ENCODE measurements at regions not wholly inside any gene's neighbourhood (a gene's known extent, or its start where the extent isn't known, plus 50 kb on each side); places are given as distances from the start of the nearest gene placed in this dataset.

DNA sequence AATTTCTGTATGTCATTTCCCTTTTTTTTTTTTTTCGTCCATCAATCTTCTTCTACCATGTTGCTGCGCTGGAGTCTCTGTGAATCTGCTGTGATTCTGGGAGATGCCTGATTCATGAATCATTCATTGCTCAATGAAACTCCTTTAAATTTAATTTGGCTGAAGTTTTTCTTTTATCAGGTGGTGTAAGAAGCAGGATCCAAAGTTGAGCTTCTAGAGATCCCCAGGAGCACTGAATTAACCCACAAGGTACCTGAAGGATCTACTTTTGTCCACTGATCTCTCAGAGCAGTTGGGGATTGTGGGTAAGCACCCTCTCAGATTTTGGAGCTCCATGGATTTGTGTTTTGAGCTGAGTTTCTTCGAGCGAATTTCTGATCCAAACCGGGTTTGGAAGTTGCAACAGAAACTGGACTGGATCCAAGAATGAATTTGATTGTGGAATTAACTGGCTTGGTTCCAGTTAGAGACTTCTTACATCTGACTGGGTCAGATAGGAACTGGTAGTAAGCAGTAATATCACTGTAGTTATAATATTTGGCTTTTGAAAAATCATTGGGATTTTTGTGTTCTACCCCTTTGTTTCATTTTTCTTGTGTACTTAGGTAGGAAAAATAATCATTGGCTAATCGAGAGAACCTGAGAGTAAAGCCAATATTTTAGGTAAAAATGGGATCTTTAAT lies 447.8 kb upstream of the TOM1L1 start:
- no peaks in the 10 kb centered on the region for H3K36me3 ChIP-seq (ENCODE audit: control insufficient read depth in 4 of 4, insufficient read depth in 3 of 4, low read depth in 1 of 4, low read length in 3 of 4)
- no peaks in the 10 kb centered on the region for H3K27me3 ChIP-seq (ENCODE audit: control insufficient read depth in 4 of 4, insufficient read depth in 4 of 4, low read length in 3 of 4)
- H3K27ac ChIP-seq (ENCODE audit: low read depth in 1 of 2, low read length in 2 of 2) = no peak overlapping the region
- no peaks in the 10 kb centered on the region for H3K4me1 ChIP-seq (ENCODE audit: control insufficient read depth in 4 of 4, insufficient read depth in 4 of 4, low read length in 3 of 4)
- no peak overlapping the region for H3K4me3 ChIP-seq (ENCODE audit: low read depth in 1 of 3, low read length in 3 of 3)
- H3K9me3 ChIP-seq (ENCODE audit: control insufficient read depth in 4 of 4, low read length in 3 of 4) = peaks cover 0 to 10% (median 0%) of the 10 kb centered on the region in 4 donors
- TF ChIP-seq, protein P1, sequence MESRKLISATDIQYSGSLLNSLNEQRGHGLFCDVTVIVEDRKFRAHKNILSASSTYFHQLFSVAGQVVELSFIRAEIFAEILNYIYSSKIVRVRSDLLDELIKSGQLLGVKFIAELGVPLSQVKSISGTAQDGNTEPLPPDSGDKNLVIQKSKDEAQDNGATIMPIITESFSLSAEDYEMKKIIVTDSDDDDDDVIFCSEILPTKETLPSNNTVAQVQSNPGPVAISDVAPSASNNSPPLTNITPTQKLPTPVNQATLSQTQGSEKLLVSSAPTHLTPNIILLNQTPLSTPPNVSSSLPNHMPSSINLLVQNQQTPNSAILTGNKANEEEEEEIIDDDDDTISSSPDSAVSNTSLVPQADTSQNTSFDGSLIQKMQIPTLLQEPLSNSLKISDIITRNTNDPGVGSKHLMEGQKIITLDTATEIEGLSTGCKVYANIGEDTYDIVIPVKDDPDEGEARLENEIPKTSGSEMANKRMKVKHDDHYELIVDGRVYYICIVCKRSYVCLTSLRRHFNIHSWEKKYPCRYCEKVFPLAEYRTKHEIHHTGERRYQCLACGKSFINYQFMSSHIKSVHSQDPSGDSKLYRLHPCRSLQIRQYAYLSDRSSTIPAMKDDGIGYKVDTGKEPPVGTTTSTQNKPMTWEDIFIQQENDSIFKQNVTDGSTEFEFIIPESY (IDR thresholded peaks at IDR 0.05) = no peak
- TF ChIP-seq HNF4A (conservative IDR thresholded peaks at IDR 0.05) (no peak), SP1 (IDR thresholded peaks at IDR 0.05) (no peak), TAF1 (conservative IDR thresholded peaks at IDR 0.05) (no peak), GABPA (IDR thresholded peaks at IDR 0.05 in 1 of 2, conservative IDR thresholded peaks at IDR 0.05 in 1 of 2) (no peak), RAD21 (IDR thresholded peaks at IDR 0.05) (no peak), YY1 (IDR thresholded peaks at IDR 0.05) (no peak), FOXA1 (IDR thresholded peaks at IDR 0.05) (no peak), RXRA (IDR thresholded peaks at IDR 0.05) (no peak), FOXA2 (IDR thresholded peaks at IDR 0.05) (no peak), JUND (IDR thresholded peaks at IDR 0.05) (no peak), HNF4G (IDR thresholded peaks at IDR 0.05) (no peak)
- TF ChIP-seq, protein P2, sequence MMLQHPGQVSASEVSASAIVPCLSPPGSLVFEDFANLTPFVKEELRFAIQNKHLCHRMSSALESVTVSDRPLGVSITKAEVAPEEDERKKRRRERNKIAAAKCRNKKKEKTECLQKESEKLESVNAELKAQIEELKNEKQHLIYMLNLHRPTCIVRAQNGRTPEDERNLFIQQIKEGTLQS (IDR thresholded peaks at IDR 0.05) = no peak
- TF ChIP-seq, protein P3, sequence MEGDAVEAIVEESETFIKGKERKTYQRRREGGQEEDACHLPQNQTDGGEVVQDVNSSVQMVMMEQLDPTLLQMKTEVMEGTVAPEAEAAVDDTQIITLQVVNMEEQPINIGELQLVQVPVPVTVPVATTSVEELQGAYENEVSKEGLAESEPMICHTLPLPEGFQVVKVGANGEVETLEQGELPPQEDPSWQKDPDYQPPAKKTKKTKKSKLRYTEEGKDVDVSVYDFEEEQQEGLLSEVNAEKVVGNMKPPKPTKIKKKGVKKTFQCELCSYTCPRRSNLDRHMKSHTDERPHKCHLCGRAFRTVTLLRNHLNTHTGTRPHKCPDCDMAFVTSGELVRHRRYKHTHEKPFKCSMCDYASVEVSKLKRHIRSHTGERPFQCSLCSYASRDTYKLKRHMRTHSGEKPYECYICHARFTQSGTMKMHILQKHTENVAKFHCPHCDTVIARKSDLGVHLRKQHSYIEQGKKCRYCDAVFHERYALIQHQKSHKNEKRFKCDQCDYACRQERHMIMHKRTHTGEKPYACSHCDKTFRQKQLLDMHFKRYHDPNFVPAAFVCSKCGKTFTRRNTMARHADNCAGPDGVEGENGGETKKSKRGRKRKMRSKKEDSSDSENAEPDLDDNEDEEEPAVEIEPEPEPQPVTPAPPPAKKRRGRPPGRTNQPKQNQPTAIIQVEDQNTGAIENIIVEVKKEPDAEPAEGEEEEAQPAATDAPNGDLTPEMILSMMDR (IDR thresholded peaks at IDR 0.05; ENCODE audit: low read depth, low read length, missing input control) = no peak
- TF ChIP-seq, protein P4, sequence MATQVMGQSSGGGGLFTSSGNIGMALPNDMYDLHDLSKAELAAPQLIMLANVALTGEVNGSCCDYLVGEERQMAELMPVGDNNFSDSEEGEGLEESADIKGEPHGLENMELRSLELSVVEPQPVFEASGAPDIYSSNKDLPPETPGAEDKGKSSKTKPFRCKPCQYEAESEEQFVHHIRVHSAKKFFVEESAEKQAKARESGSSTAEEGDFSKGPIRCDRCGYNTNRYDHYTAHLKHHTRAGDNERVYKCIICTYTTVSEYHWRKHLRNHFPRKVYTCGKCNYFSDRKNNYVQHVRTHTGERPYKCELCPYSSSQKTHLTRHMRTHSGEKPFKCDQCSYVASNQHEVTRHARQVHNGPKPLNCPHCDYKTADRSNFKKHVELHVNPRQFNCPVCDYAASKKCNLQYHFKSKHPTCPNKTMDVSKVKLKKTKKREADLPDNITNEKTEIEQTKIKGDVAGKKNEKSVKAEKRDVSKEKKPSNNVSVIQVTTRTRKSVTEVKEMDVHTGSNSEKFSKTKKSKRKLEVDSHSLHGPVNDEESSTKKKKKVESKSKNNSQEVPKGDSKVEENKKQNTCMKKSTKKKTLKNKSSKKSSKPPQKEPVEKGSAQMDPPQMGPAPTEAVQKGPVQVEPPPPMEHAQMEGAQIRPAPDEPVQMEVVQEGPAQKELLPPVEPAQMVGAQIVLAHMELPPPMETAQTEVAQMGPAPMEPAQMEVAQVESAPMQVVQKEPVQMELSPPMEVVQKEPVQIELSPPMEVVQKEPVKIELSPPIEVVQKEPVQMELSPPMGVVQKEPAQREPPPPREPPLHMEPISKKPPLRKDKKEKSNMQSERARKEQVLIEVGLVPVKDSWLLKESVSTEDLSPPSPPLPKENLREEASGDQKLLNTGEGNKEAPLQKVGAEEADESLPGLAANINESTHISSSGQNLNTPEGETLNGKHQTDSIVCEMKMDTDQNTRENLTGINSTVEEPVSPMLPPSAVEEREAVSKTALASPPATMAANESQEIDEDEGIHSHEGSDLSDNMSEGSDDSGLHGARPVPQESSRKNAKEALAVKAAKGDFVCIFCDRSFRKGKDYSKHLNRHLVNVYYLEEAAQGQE (IDR thresholded peaks at IDR 0.05) = no peak
- TF ChIP-seq, protein P5, sequence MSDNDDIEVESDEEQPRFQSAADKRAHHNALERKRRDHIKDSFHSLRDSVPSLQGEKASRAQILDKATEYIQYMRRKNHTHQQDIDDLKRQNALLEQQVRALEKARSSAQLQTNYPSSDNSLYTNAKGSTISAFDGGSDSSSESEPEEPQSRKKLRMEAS (IDR thresholded peaks at IDR 0.05) = no peak
- no peak for DNase-seq (ENCODE audit: low spot score)
- 74% methylated on average over 6 of the region's 6 CpGs for WGBS
- H3K9ac ChIP-seq (ENCODE audit: low read depth in 1 of 2, low read length in 2 of 2) = no peak overlapping the region

Measured in liver (tissue), 8 donors.